DMS153 treated with DMSO at 0.1 percent for 48 hours (cell line): ENCODE measurements at regions not wholly inside any gene's neighbourhood (a gene's known extent, or its start where the extent isn't known, plus 50 kb on each side); places are given as distances from the start of the nearest gene placed in this dataset.
"Not testable (repeated sequence)": the region's sequence is repeated elsewhere in the genome, so short reads cannot be mapped to it uniquely, and the experiment has no call there.

Source experiments
- DNase-seq: peaks from one replicate; lab custom pipeline; 2025; ENCODE audit not compliant: unreplicated experiment; lab: John Stamatoyannopoulos, UW

- DNase-seq, result no peak
These were observed 49.7 kb downstream of the SIPA1L2 start for GRCh38 chr1:232579958-232580941.

GRCh38 chr1:232579466-232579865, 50.5 kb downstream of the SIPA1L2 start:
- DNase-seq, result no peak

- DNase-seq, result no peak
These were observed 51.2 kb downstream of the SIPA1L2 start for GRCh38 chr1:232578651-232579195.

- no peak for DNase-seq
These were observed 52.2 kb downstream of the SIPA1L2 start for GRCh38 chr1:232577772-232578171.

GRCh38 chr1:232576537-232576936, 53.4 kb downstream of the SIPA1L2 start:
- DNase-seq, result no peak

GRCh38 chr1:232575763-232576040, 54.2 kb downstream of the SIPA1L2 start:
- no peak for DNase-seq

GRCh38 chr1:232574889-232575762, 54.8 kb downstream of the SIPA1L2 start:
- no peak for DNase-seq

- no peak for DNase-seq
These were observed 55.9 kb downstream of the SIPA1L2 start for GRCh38 chr1:232574077-232574476.

- DNase-seq, result no peak
These were observed 58.4 kb downstream of the SIPA1L2 start for GRCh38 chr1:232571523-232571922.

- DNase-seq, result no peak
These were observed 59.9 kb downstream of the SIPA1L2 start for GRCh38 chr1:232570007-232570406.

GRCh38 chr1:232569554-232569921, 60.4 kb downstream of the SIPA1L2 start:
- not testable (repeated sequence) for DNase-seq

GRCh38 chr1:232568906-232569553, 60.9 kb downstream of the SIPA1L2 start:
- no peak for DNase-seq

GRCh38 chr1:232568331-232568852, 61.5 kb downstream of the SIPA1L2 start:
- DNase-seq, result no peak

GRCh38 chr1:232566093-232566492, 63.8 kb downstream of the SIPA1L2 start:
- no peak for DNase-seq

GRCh38 chr1:232562855-232563510, 67.0 kb downstream of the SIPA1L2 start:
- no peak for DNase-seq

GRCh38 chr1:232561381-232561780, 68.6 kb downstream of the SIPA1L2 start:
- no peak for DNase-seq

- no peak for DNase-seq
These were observed 69.0 kb downstream of the SIPA1L2 start for GRCh38 chr1:232560940-232561339.

GRCh38 chr1:232558954-232559353, 71.0 kb downstream of the SIPA1L2 start:
- no peak for DNase-seq

GRCh38 chr1:232557502-232558191, 72.3 kb downstream of the SIPA1L2 start:
- DNase-seq, result no peak

- DNase-seq, result no peak
These were observed 72.8 kb downstream of the SIPA1L2 start for GRCh38 chr1:232557096-232557495.
